ENCODE measurements at regions not wholly inside any gene's neighbourhood (a gene's known extent, or its start where the extent isn't known, plus 50 kb on each side); places are given as distances from the start of the nearest gene placed in this dataset.

DNA sequence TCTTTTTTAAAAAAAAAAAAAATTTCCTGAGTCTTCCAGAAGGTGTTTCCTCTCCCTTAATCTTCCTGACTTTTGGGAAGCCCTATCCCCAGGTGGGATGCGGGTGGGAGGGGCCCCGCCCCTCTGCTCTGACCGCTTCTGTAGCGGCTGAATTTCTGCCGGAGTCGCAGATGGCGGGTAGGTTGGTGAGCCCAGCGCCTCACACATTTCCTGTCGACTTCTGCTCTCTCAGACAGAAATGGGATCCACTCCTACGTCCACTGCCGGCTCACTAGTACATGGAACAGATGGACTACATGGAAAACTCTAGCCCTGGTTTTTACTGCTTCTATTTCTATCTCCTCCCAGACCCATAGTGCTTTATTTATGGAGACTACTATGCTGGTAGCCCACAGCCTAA is 90.9 kb downstream of the NEUROD6 start:
- Histone ChIP-seq H3K79me2 (ENCODE audit: control insufficient read depth, low read length) (no peaks in the 10 kb centered on the region), H3K4me2 (ENCODE audit: low read length) (no peak overlapping the region), H3K4me3 (ENCODE audit: low read length) (no peak overlapping the region), H3K36me3 (ENCODE audit: control insufficient read depth, low read length) (no peaks in the 10 kb centered on the region), H3K9me3 (ENCODE audit: control insufficient read depth, insufficient read depth, low read length) (no peaks in the 10 kb centered on the region), H3K27ac (ENCODE audit: low read depth, low read length) (no peak overlapping the region), H4K20me1 (ENCODE audit: control insufficient read depth, insufficient read depth, low read depth, low read length) (no peaks in the 10 kb centered on the region), H3F3A (ENCODE audit: control insufficient read depth, insufficient read depth) (no peaks in the 10 kb centered on the region), H3K27me3 (ENCODE audit: control insufficient read depth, low read length) (peaks cover 7% of the 10 kb centered on the region; the same call in 1 of the 2 replicates), H3K9me2 (replicated peaks; ENCODE audit: control insufficient read depth, low read length) (no peaks in the 10 kb centered on the region), H3K4me1 (ENCODE audit: control insufficient read depth, low read length) (no peaks in the 10 kb centered on the region)
- TF ChIP-seq EZH2phosphoT487 (IDR thresholded peaks at IDR 0.05; ENCODE audit: borderline replicate concordance, low read length), result no peak
- TF ChIP-seq, protein P1, sequence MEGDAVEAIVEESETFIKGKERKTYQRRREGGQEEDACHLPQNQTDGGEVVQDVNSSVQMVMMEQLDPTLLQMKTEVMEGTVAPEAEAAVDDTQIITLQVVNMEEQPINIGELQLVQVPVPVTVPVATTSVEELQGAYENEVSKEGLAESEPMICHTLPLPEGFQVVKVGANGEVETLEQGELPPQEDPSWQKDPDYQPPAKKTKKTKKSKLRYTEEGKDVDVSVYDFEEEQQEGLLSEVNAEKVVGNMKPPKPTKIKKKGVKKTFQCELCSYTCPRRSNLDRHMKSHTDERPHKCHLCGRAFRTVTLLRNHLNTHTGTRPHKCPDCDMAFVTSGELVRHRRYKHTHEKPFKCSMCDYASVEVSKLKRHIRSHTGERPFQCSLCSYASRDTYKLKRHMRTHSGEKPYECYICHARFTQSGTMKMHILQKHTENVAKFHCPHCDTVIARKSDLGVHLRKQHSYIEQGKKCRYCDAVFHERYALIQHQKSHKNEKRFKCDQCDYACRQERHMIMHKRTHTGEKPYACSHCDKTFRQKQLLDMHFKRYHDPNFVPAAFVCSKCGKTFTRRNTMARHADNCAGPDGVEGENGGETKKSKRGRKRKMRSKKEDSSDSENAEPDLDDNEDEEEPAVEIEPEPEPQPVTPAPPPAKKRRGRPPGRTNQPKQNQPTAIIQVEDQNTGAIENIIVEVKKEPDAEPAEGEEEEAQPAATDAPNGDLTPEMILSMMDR (IDR thresholded peaks at IDR 0.05; ENCODE audit: low read depth, low read length, poor library complexity, severe bottlenecking), result no peak

DNA sequence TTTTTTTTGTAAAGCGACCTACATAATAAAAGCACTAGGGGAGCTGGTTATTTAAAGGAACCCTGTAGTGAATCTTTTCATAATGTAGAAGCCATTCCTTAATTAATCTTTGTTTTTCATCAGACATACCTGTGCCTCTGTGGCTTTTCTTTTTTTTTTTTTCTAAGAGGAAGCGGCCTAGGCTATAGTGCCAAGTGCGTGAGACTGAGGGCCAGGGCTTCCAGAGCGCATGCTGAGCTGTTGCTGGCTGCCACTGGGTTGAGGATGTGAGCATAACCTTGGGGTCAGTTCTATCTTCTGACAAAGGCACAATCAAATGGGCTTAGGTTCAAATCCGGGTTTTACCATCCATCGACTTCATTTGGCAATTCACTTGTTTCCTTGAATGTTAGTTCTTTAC is 103.7 kb downstream of the NEUROD6 start:
- H3K4me1 ChIP-seq (ENCODE audit: control insufficient read depth, low read length), result no peaks in the 10 kb centered on the region
- H3K9me2 ChIP-seq (replicated peaks; ENCODE audit: control insufficient read depth, low read length), result no peaks in the 10 kb centered on the region
- no peaks in the 10 kb centered on the region for H3K36me3 ChIP-seq (ENCODE audit: control insufficient read depth, low read length)
- H3F3A ChIP-seq (ENCODE audit: control insufficient read depth, insufficient read depth), result no peaks in the 10 kb centered on the region
- no peak for TF ChIP-seq EZH2phosphoT487 (IDR thresholded peaks at IDR 0.05; ENCODE audit: borderline replicate concordance, low read length)
- TF ChIP-seq, protein P1 (IDR thresholded peaks at IDR 0.05; ENCODE audit: low read depth, low read length, poor library complexity, severe bottlenecking), result no peak
- no peak overlapping the region for H3K4me2 ChIP-seq (ENCODE audit: low read length)
- H3K79me2 ChIP-seq (ENCODE audit: control insufficient read depth, low read length), result no peaks in the 10 kb centered on the region
- no peaks in the 10 kb centered on the region for H3K27me3 ChIP-seq (ENCODE audit: control insufficient read depth, low read length)
- H3K27ac ChIP-seq (ENCODE audit: low read depth, low read length), result no peak overlapping the region
- H3K4me3 ChIP-seq (ENCODE audit: low read length), result no peak overlapping the region
- H4K20me1 ChIP-seq (ENCODE audit: control insufficient read depth, insufficient read depth, low read depth, low read length), result no peaks in the 10 kb centered on the region
- H3K9me3 ChIP-seq (ENCODE audit: control insufficient read depth, insufficient read depth, low read length), result no peaks in the 10 kb centered on the region

DNA sequence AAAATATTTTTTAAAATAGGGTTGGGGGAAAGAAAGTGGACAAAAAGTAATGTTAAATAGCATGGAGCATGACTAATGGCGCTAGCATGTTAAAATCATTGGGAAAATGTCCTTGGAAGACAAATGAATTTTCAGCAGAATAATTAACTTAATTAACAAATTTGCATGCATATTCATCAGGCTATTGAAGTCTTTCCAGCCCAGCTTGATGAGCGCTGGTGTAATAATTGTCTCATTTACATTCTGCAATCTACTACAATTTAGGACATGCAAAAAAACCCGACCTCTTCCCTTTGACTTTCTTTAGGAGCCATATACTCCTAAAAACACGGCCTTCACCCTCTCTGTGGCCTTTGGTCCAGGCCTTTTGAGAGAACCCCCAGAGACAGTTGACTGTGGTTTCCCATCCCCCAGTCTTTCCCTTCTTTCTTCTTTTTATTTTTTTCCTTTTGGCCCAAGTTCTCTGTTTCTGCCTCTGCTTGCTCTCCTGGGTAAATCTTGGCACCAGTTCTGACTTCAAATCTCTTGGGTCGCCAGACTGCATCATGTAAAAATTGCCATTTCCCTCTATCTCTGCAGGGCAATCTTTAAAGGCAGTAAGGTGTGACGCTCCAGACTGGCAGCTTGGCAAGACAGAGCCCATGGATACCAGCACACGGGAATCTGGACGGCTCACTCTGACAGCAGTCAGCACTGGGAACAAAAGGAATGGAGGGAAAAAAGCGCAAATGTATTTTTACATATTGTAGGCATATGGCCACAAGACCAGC is 105.5 kb downstream of the NEUROD6 start:
- no peaks in the 10 kb centered on the region for H3K9me2 ChIP-seq (replicated peaks; ENCODE audit: control insufficient read depth, low read length)
- no peaks in the 10 kb centered on the region for H3K79me2 ChIP-seq (ENCODE audit: control insufficient read depth, low read length)
- no peaks in the 10 kb centered on the region for H3K27me3 ChIP-seq (ENCODE audit: control insufficient read depth, low read length)
- no peaks in the 10 kb centered on the region for H3K4me1 ChIP-seq (ENCODE audit: control insufficient read depth, low read length)
- no peaks in the 10 kb centered on the region for H3F3A ChIP-seq (ENCODE audit: control insufficient read depth, insufficient read depth)
- no peak overlapping the region for H3K27ac ChIP-seq (ENCODE audit: low read depth, low read length)
- TF ChIP-seq, protein P1 (IDR thresholded peaks at IDR 0.05; ENCODE audit: low read depth, low read length, poor library complexity, severe bottlenecking), result no peak
- no peak for TF ChIP-seq EZH2phosphoT487 (IDR thresholded peaks at IDR 0.05; ENCODE audit: borderline replicate concordance, low read length)
- H3K9me3 ChIP-seq (ENCODE audit: control insufficient read depth, insufficient read depth, low read length), result no peaks in the 10 kb centered on the region
- H4K20me1 ChIP-seq (ENCODE audit: control insufficient read depth, insufficient read depth, low read depth, low read length), result no peaks in the 10 kb centered on the region
- no peak overlapping the region for H3K4me3 ChIP-seq (ENCODE audit: low read length)
- H3K4me2 ChIP-seq (ENCODE audit: low read length), result no peak overlapping the region
- no peaks in the 10 kb centered on the region for H3K36me3 ChIP-seq (ENCODE audit: control insufficient read depth, low read length)
